Tibial artery (tissue), 4 donors: ENCODE measurements at regions not wholly inside any gene's neighbourhood (a gene's known extent, or its start where the extent isn't known, plus 50 kb on each side); places are given as distances from the start of the nearest gene placed in this dataset.

ENCODE experiments used
- DNase-seq, 2 donors: peaks; one replicate each; pipeline ENCODE4 v3.0.0-alpha.2; 2019
- H3K27ac ChIP-seq, 2 donors: fragments of 200-600 bp; sonication (generic) in 1 of 2; 1 replicate in 1 of 2; 2 replicates in 1 of 2; pipeline ENCODE4 v1.5.1; 2018 to 2019; ENCODE audit warnings: mild to moderate bottlenecking in 1 of 2
- H3K27me3 ChIP-seq, 2 donors: fragments of 200-600 bp; sonication (generic) in 1 of 2; one replicate each; pipeline versions ENCODE4 v1.5.1 to v1.6.0; 2016 to 2019
- H3K36me3 ChIP-seq, 3 donors: fragments of 200-600 bp; sonication (generic) in 2 of 3; one replicate each; pipeline ENCODE4 v1.5.1; 2016 to 2019; ENCODE audit warnings: mild to moderate bottlenecking in 2 of 3
- H3K4me1 ChIP-seq, 4 donors: fragments of 200-600 bp; sonication (generic) in 2 of 4; 1 replicate in 3 of 4; 2 replicates in 1 of 4; pipeline ENCODE4 v1.5.1; 2016 to 2019
- H3K4me3 ChIP-seq, 2 donors: fragments of 200-600 bp; sonication (generic) in 1 of 2; 1 replicate in 1 of 2; 2 replicates in 1 of 2; pipeline ENCODE4 v1.5.1; 2018 to 2019; ENCODE audit warnings: mild to moderate bottlenecking in 2 of 2
- H3K9me3 ChIP-seq, 3 donors: fragments of 200-600 bp; sonication (generic) in 1 of 3; one replicate each; pipeline ENCODE4 v1.5.1; 2016 to 2019
- CTCF ChIP-seq, 2 experiments: fragments of 200-600 bp in 1 of 2; fragments of 450-650 bp in 1 of 2; IDR thresholded peaks; one replicate each; pipeline ENCODE4 v1.5.1; 2017 to 2019; ENCODE audit warnings: antibody characterized with exemption in 2 of 2, mild to moderate bottlenecking in 1 of 2, moderate library complexity in 1 of 2
- intact Hi-C: fragments of 100-400 bp; cut with DNase I; formaldehyde crosslinking; loops from one replicate; pipeline ENCODE4 v1.15.0; 2023; ENCODE audit warnings: low total_unique reads

GRCh38 chr6:14765106-14765505 lies 480.8 kb upstream of the JARID2 start:
- Histone ChIP-seq H3K27ac (no peak overlapping the region), H3K9me3 (no peaks in the 10 kb centered on the region), H3K4me3 (no peak overlapping the region), H3K36me3 (no peaks in the 10 kb centered on the region), H3K4me1 (no peaks in the 10 kb centered on the region), H3K27me3 (peaks cover 0 to 4% of the 10 kb centered on the region in 2 donors)
- no peak for DNase-seq
- no peak for TF ChIP-seq CTCF (IDR thresholded peaks at IDR 0.05)
- intact Hi-C loops, result no loop called here

GRCh38 chr6:14765721-14766390 lies 480.0 kb upstream of the JARID2 start:
- Histone ChIP-seq H3K27ac (no peak overlapping the region), H3K4me3 (no peak overlapping the region), H3K27me3 (peaks cover 0 to 4% of the 10 kb centered on the region in 2 donors), H3K36me3 (no peaks in the 10 kb centered on the region), H3K4me1 (no peaks in the 10 kb centered on the region), H3K9me3 (no peaks in the 10 kb centered on the region)
- TF ChIP-seq CTCF (IDR thresholded peaks at IDR 0.05), result no peak
- no peak for DNase-seq
- intact Hi-C loops, result no loop called here

GRCh38 chr6:14766391-14766994 lies 479.4 kb upstream of the JARID2 start:
- no peak for TF ChIP-seq CTCF (IDR thresholded peaks at IDR 0.05)
- H3K27me3 ChIP-seq, result peaks cover 0 to 4% of the 10 kb centered on the region in 2 donors
- H3K27ac ChIP-seq, result no peak overlapping the region
- no peaks in the 10 kb centered on the region for H3K36me3 ChIP-seq
- no peak for DNase-seq
- H3K9me3 ChIP-seq, result no peaks in the 10 kb centered on the region
- intact Hi-C loops, result no loop called here
- no peak overlapping the region for H3K4me3 ChIP-seq
- H3K4me1 ChIP-seq, result no peaks in the 10 kb centered on the region

DNA sequence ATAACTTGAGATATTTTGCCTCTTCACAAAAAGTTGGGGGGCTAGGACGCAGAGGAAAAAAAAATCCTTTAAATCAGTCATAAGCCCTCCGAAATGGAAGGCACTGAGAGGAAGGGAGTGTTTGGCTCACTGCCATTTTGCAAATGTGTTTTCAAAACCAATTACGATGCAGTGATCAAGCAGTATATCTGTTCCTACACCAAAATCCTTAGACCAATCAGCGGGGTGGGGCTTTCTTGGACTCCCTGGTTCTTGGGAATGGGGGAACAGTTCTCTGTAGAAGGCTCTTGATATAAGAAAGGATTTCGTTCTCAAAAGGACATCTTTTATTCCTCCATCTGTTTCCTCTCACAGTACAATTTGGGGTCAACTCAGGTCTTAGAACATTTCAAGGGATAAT lies 478.6 kb upstream of the JARID2 start:
- Histone ChIP-seq H3K27me3 (peaks cover 0 to 4% of the 10 kb centered on the region in 2 donors), H3K36me3 (no peaks in the 10 kb centered on the region), H3K4me3 (no peak overlapping the region), H3K4me1 (no peaks in the 10 kb centered on the region), H3K9me3 (no peaks in the 10 kb centered on the region), H3K27ac (no peak overlapping the region)
- intact Hi-C loops, result no loop called here
- no peak for TF ChIP-seq CTCF (IDR thresholded peaks at IDR 0.05)
- no peak for DNase-seq

DNA sequence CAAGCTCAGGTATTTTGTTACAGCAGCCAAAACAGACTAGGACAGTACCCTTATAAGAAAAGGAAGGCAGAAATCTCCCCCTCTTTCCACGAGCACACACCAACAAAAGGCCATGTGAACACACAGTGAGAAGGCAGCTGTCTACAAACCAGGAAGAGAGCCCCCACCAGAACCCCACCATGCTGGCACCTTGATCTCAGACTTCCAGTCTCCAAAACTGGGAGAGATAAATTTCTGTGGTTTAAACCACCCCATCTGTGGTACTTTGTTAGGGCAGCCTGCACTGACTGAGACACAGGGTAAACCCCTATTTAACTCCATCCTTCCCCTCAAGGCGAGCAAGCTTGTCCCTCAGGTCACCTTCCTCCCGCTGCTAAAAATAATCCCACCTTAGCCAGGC lies 475.8 kb upstream of the JARID2 start:
- H3K9me3 ChIP-seq, result no peaks in the 10 kb centered on the region
- H3K4me3 ChIP-seq, result no peak overlapping the region
- DNase-seq, result no peak
- peaks cover 0 to 4% of the 10 kb centered on the region in 2 donors for H3K27me3 ChIP-seq
- H3K4me1 ChIP-seq, result no peaks in the 10 kb centered on the region
- TF ChIP-seq CTCF (IDR thresholded peaks at IDR 0.05), result no peak
- no peak overlapping the region for H3K27ac ChIP-seq
- H3K36me3 ChIP-seq, result no peaks in the 10 kb centered on the region
- intact Hi-C loops, result no loop called here
